GM12874 (cell line): ENCODE measurements at regions not wholly inside any gene's neighbourhood (a gene's known extent, or its start where the extent isn't known, plus 50 kb on each side); places are given as distances from the start of the nearest gene placed in this dataset.

Experiments used
- TF ChIP-seq, protein P1 (sequence below): IDR thresholded peaks from 2 replicates; pipeline ENCODE4 v1.5.1; 2011; ENCODE audit warnings: low read depth, mild to moderate bottlenecking, control low read depth, low read length, moderate library complexity; ENCODE audit not compliant: insufficient read depth

DNA sequence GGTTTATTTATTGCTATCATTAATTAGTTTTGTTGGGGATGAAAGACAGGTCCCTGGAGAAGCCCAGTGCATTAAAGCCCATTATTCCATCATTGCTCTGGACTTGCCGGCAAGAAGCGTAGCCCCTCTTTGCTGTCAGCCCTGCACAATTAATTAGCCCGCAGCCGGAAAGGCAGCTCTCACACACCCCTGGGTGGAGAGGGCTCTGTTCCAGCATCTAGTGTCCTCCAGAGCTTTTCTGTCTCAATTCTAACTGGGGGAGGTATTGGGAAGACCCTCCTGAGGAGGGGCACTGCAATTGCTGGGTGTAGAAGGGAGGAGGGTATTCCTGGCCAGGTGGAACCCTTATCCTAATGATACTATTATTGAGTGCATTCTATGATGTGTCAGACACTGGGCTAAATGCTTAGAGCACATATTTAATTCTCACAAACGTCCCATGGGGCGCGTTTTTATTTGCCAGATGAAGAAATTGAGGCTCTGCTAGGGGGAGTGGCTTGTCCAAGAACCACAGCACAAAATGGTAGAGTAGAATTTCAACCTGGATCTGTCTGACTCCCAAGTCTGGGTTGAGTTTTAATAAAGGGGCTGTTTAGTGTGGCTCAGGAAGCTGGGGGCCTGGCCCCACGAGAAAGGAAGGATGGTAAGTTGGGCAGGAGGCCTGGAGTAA, 148.1 kb upstream of the PCBD1 start:
- TF ChIP-seq, protein P1, sequence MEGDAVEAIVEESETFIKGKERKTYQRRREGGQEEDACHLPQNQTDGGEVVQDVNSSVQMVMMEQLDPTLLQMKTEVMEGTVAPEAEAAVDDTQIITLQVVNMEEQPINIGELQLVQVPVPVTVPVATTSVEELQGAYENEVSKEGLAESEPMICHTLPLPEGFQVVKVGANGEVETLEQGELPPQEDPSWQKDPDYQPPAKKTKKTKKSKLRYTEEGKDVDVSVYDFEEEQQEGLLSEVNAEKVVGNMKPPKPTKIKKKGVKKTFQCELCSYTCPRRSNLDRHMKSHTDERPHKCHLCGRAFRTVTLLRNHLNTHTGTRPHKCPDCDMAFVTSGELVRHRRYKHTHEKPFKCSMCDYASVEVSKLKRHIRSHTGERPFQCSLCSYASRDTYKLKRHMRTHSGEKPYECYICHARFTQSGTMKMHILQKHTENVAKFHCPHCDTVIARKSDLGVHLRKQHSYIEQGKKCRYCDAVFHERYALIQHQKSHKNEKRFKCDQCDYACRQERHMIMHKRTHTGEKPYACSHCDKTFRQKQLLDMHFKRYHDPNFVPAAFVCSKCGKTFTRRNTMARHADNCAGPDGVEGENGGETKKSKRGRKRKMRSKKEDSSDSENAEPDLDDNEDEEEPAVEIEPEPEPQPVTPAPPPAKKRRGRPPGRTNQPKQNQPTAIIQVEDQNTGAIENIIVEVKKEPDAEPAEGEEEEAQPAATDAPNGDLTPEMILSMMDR, result no peak

- TF ChIP-seq, protein P1, result no peak
Measured at GRCh38 chr10:71038091-71038633, 149.8 kb upstream of the PCBD1 start.

GRCh38 chr10:71038921-71039320, 150.6 kb upstream of the PCBD1 start:
- TF ChIP-seq, protein P1, result no peak

GRCh38 chr10:71039551-71039950, 151.2 kb upstream of the PCBD1 start:
- TF ChIP-seq, protein P1, result no peak

GRCh38 chr10:71040343-71040742, 152.0 kb upstream of the PCBD1 start:
- TF ChIP-seq, protein P1, result no peak

- TF ChIP-seq, protein P1, result no peak
Measured at GRCh38 chr10:71040846-71041605, 152.7 kb upstream of the PCBD1 start.

DNA sequence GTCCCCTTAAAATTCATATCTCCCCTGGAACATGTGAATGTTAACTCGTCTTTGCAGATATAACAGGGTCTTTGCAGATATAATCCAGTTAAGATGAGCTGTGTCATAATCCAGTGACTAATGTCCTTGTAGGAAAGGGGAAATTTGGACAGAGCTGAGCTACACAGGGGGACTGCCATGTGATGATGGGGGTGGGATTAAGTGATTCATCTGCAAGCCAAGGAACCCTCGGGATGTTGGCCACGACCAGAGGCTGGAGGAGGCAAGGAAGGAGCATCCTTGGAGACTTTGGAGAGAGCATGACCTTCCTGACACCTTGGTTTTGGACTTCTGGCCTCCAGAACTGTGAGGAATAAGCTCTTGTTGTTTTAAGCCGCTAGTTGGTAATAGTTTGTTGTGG, 153.9 kb upstream of the PCBD1 start:
- TF ChIP-seq, protein P1, result no peak
